ENCODE measurements at regions not wholly inside any gene's neighbourhood (a gene's known extent, or its start where the extent isn't known, plus 50 kb on each side); places are given as distances from the start of the nearest gene placed in this dataset.

GRCh38 chr3:187805774-187806173, 60.5 kb upstream of the BCL6 start:
- TF ChIP-seq CTCF (IDR thresholded peaks at IDR 0.05), result no peak
- no peaks in the 10 kb centered on the region for H3K27me3 Mint-ChIP-seq (ENCODE audit: unreplicated experiment)
- H3K4me1 Mint-ChIP-seq (ENCODE audit: unreplicated experiment), result peaks cover 5% of the 10 kb centered on the region
- no peaks in the 10 kb centered on the region for H3K9me3 Mint-ChIP-seq (ENCODE audit: unreplicated experiment)
- no peak for DNase-seq (ENCODE audit: extremely low spot score, unreplicated experiment)
- H3K27ac Mint-ChIP-seq (ENCODE audit: unreplicated experiment), result no peak overlapping the region
- H3K36me3 Mint-ChIP-seq (ENCODE audit: unreplicated experiment), result no peaks in the 10 kb centered on the region
- no peak overlapping the region for H3K4me3 Mint-ChIP-seq (ENCODE audit: unreplicated experiment)

- no peak for DNase-seq (ENCODE audit: extremely low spot score, unreplicated experiment)
- TF ChIP-seq CTCF (IDR thresholded peaks at IDR 0.05), result no peak
- Mint-ChIP-seq H3K27me3 (ENCODE audit: unreplicated experiment) (no peaks in the 10 kb centered on the region), H3K4me1 (ENCODE audit: unreplicated experiment) (peaks cover 5% of the 10 kb centered on the region), H3K4me3 (ENCODE audit: unreplicated experiment) (no peak overlapping the region), H3K9me3 (ENCODE audit: unreplicated experiment) (no peaks in the 10 kb centered on the region), H3K27ac (ENCODE audit: unreplicated experiment) (no peak overlapping the region), H3K36me3 (ENCODE audit: unreplicated experiment) (no peaks in the 10 kb centered on the region)
These were observed 62.0 kb upstream of the BCL6 start for GRCh38 chr3:187807086-187807862.

- H3K36me3 Mint-ChIP-seq (ENCODE audit: unreplicated experiment), result no peaks in the 10 kb centered on the region
- no peaks in the 10 kb centered on the region for H3K9me3 Mint-ChIP-seq (ENCODE audit: unreplicated experiment)
- no peak overlapping the region for H3K4me3 Mint-ChIP-seq (ENCODE audit: unreplicated experiment)
- DNase-seq (ENCODE audit: extremely low spot score, unreplicated experiment), result no peak
- peaks cover 5% of the 10 kb centered on the region for H3K4me1 Mint-ChIP-seq (ENCODE audit: unreplicated experiment)
- no peak for TF ChIP-seq CTCF (IDR thresholded peaks at IDR 0.05)
- no peak overlapping the region for H3K27ac Mint-ChIP-seq (ENCODE audit: unreplicated experiment)
- H3K27me3 Mint-ChIP-seq (ENCODE audit: unreplicated experiment), result no peaks in the 10 kb centered on the region
These were observed 63.2 kb upstream of the BCL6 start for GRCh38 chr3:187808527-187808895.

GRCh38 chr3:187809612-187809991, 64.3 kb upstream of the BCL6 start:
- no peaks in the 10 kb centered on the region for H3K9me3 Mint-ChIP-seq (ENCODE audit: unreplicated experiment)
- no peak for TF ChIP-seq CTCF (IDR thresholded peaks at IDR 0.05)
- no peak for DNase-seq (ENCODE audit: extremely low spot score, unreplicated experiment)
- H3K36me3 Mint-ChIP-seq (ENCODE audit: unreplicated experiment), result no peaks in the 10 kb centered on the region
- no peak overlapping the region for H3K4me3 Mint-ChIP-seq (ENCODE audit: unreplicated experiment)
- H3K27ac Mint-ChIP-seq (ENCODE audit: unreplicated experiment), result no peak overlapping the region
- H3K27me3 Mint-ChIP-seq (ENCODE audit: unreplicated experiment), result no peaks in the 10 kb centered on the region
- peaks cover 5% of the 10 kb centered on the region for H3K4me1 Mint-ChIP-seq (ENCODE audit: unreplicated experiment)

GRCh38 chr3:187810021-187810446, 64.8 kb upstream of the BCL6 start:
- Mint-ChIP-seq H3K9me3 (ENCODE audit: unreplicated experiment) (no peaks in the 10 kb centered on the region), H3K4me1 (ENCODE audit: unreplicated experiment) (peaks cover 5% of the 10 kb centered on the region), H3K27me3 (ENCODE audit: unreplicated experiment) (no peaks in the 10 kb centered on the region), H3K27ac (ENCODE audit: unreplicated experiment) (no peak overlapping the region), H3K4me3 (ENCODE audit: unreplicated experiment) (no peak overlapping the region), H3K36me3 (ENCODE audit: unreplicated experiment) (no peaks in the 10 kb centered on the region)
- DNase-seq (ENCODE audit: extremely low spot score, unreplicated experiment), result no peak
- no peak for TF ChIP-seq CTCF (IDR thresholded peaks at IDR 0.05)

Data from osteocyte (in vitro differentiated cells).